ENCODE measurements at regions not wholly inside any gene's neighbourhood (a gene's known extent, or its start where the extent isn't known, plus 50 kb on each side); places are given as distances from the start of the nearest gene placed in this dataset.

DNA sequence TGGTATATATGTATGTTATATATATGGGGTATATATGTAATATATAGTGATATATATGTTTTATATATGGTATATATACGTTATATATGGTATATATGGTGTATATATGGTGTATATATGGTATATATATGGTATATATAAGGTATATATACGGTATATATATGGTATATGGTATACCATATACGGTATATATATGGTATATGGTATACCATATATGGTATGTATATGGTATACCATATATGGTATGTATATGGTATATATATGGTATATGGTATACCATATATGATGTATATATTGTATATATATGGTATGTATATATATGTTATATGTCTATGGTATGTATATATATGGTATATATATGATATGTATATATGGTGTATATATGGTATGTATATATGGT lies 447.7 kb upstream of the USP24 start:
- TF ChIP-seq CTCF (conservative IDR thresholded peaks at IDR 0.05 in 1 of 2, IDR thresholded peaks at IDR 0.05 in 1 of 2; ENCODE audit: extremely low read depth in 1 of 2, insufficient read depth in 1 of 2, low read depth in 1 of 2, low read length in 2 of 2): no peak
- no peak for TF ChIP-seq EZH2 (IDR thresholded peaks at IDR 0.05; ENCODE audit: borderline replicate concordance, low read length)

All from mammary epithelial cell (primary cell).